IMR-90 (cell line): ENCODE measurements at regions not wholly inside any gene's neighbourhood (a gene's known extent, or its start where the extent isn't known, plus 50 kb on each side); places are given as distances from the start of the nearest gene placed in this dataset.
"Not testable (repeated sequence)": the region's sequence is repeated elsewhere in the genome, so short reads cannot be mapped to it uniquely, and the experiment has no call there.

ENCODE experiments used
- ATAC-seq: fragments of 200-7000 bp; cut with Tn5 transposase; 2 replicates; pipeline ENCODE4 v1.9.1; 2020; ENCODE audit warnings: low read depth, mild to moderate bottlenecking, moderate library complexity
- BruUV-seq: library from RNA; stranded (reverse); fragments of 400-500 nt; replicated peaks from 2 replicates; lab custom pipeline; 2021; lab: Mats Ljungman, UMichigan
- CTCF ChIA-PET: fragments of 300-600 bp; formaldehyde crosslinking; extraction: SDS; loops from one replicate; lab custom pipeline; 2021; ENCODE audit warnings: antibody characterized with exemption; lab: Yijun Ruan, JAX
- POLR2A ChIA-PET: fragments of 300-600 bp; sonication (Branson Sonifier 250); formaldehyde crosslinking; loops from one replicate; lab custom pipeline; 2022; ENCODE audit warnings: antibody characterized with exemption; ENCODE audit not compliant: unreplicated experiment; lab: Charles Lee
- DNase-seq: peaks from one replicate; pipeline ENCODE4 v3.0.0; 2013
- H2AFZ ChIP-seq: replicated peaks from 2 replicates; pipeline ENCODE3; 2013; ENCODE audit warnings: low read length, mild to moderate bottlenecking; ENCODE audit not compliant: poor library complexity
- H2AK5ac ChIP-seq: 2 replicates; pipeline ENCODE4 v1.6.1; 2013; ENCODE audit warnings: low read depth, low read length, inconsistent platforms
- H2AK9ac ChIP-seq: replicated peaks from 2 replicates; pipeline ENCODE3; 2013; ENCODE audit warnings: mild to moderate bottlenecking, low read depth, low read length, moderate library complexity; ENCODE audit not compliant: poor library complexity
- H2BK120ac ChIP-seq: 2 replicates; pipeline ENCODE4 v1.6.1; 2013; ENCODE audit warnings: low read depth, low read length, inconsistent platforms
- H2BK15ac ChIP-seq: 3 replicates; pipeline ENCODE4 v1.6.1; 2013; ENCODE audit warnings: low read depth, low read length, inconsistent platforms
- H2BK20ac ChIP-seq: 2 replicates; pipeline ENCODE4 v1.6.1; 2013; ENCODE audit warnings: low read depth, mild to moderate bottlenecking, inconsistent platforms, low read length, moderate library complexity
- H2BK5ac ChIP-seq: 2 replicates; pipeline ENCODE4 v1.6.1; 2013; ENCODE audit warnings: mild to moderate bottlenecking, low read depth, low read length, inconsistent platforms; ENCODE audit not compliant: poor library complexity, severe bottlenecking
- H3K14ac ChIP-seq: replicated peaks from 2 replicates; pipeline ENCODE4 v1.6.1; 2013; ENCODE audit warnings: low read depth, low read length, inconsistent platforms
- H3K18ac ChIP-seq: 2 replicates; pipeline ENCODE4 v1.6.1; 2013; ENCODE audit warnings: low read depth, low read length, control low read depth
- H3K23ac ChIP-seq: 2 replicates; pipeline ENCODE4 v1.6.1; 2013; ENCODE audit warnings: low read depth, low read length, inconsistent platforms
- H3K27ac ChIP-seq: 2 replicates; pipeline ENCODE4 v1.5.1; 2013; ENCODE audit warnings: mild to moderate bottlenecking, control low read depth, low read length; ENCODE audit not compliant: insufficient read depth
- H3K27me3 ChIP-seq: 2 replicates; pipeline ENCODE4 v1.6.1; 2013; ENCODE audit warnings: low read length; ENCODE audit not compliant: control insufficient read depth, insufficient read depth
- H3K36me3 ChIP-seq: 2 replicates; pipeline ENCODE4 v1.6.1; 2013; ENCODE audit warnings: low read length, mixed read lengths; ENCODE audit not compliant: control insufficient read depth, insufficient read depth
- H3K4ac ChIP-seq: 2 replicates; pipeline ENCODE4 v1.6.1; 2013; ENCODE audit warnings: low read depth, low read length, inconsistent platforms
- H3K4me1 ChIP-seq: 2 replicates; pipeline ENCODE4 v1.6.1; 2013; ENCODE audit warnings: low read length, mixed read lengths; ENCODE audit not compliant: control insufficient read depth, insufficient read depth
- H3K4me2 ChIP-seq: 2 replicates; pipeline ENCODE4 v1.6.1; 2013; ENCODE audit warnings: low read depth, mild to moderate bottlenecking, control low read depth, low read length, moderate library complexity
- H3K4me3 ChIP-seq: 2 replicates; pipeline ENCODE4 v1.5.1; 2013; ENCODE audit warnings: low read depth, mild to moderate bottlenecking, control low read depth, low read length, moderate library complexity; ENCODE audit not compliant: insufficient read depth
- H3K56ac ChIP-seq: 2 replicates; pipeline ENCODE4 v1.6.1; 2013; ENCODE audit warnings: low read length, inconsistent platforms; ENCODE audit not compliant: insufficient read depth; ENCODE audit errors: extremely low read depth
- H3K79me1 ChIP-seq, 2 experiments: 2 replicates each; pipeline ENCODE4 v1.6.1; 2013; ENCODE audit warnings: low read length in 2 of 2, inconsistent platforms in 1 of 2, low read depth in 1 of 2
- H3K9ac ChIP-seq: 2 replicates; pipeline ENCODE4 v1.6.1; 2013; ENCODE audit warnings: low read depth, low read length, control low read depth
- H3K9me1 ChIP-seq: 2 replicates; pipeline ENCODE4 v1.6.1; 2013; ENCODE audit warnings: low read length, inconsistent platforms; ENCODE audit not compliant: insufficient read depth
- H3K9me3 ChIP-seq: 2 replicates; pipeline ENCODE4 v1.6.1; 2013; ENCODE audit warnings: low read length; ENCODE audit not compliant: control insufficient read depth, insufficient read depth
- H4K20me1 ChIP-seq: 2 replicates; pipeline ENCODE4 v1.6.1; 2013; ENCODE audit warnings: low read length, inconsistent platforms; ENCODE audit not compliant: insufficient read depth
- H4K5ac ChIP-seq: 2 replicates; pipeline ENCODE4 v1.6.1; 2013; ENCODE audit warnings: mild to moderate bottlenecking, low read depth, low read length, control low read depth
- H4K8ac ChIP-seq, 2 experiments: 2 replicates each; pipeline ENCODE4 v1.6.1; 2013; ENCODE audit warnings: low read depth in 2 of 2, low read length in 2 of 2, control low read depth in 1 of 2, inconsistent platforms in 1 of 2
- H4K91ac ChIP-seq: 2 replicates; pipeline ENCODE4 v1.6.1; 2013; ENCODE audit warnings: low read depth, low read length, inconsistent platforms; ENCODE audit not compliant: insufficient read depth
- BHLHE40 ChIP-seq: fragments of 150-350 bp; IDR thresholded peaks from 2 replicates; pipeline ENCODE4 v1.6.1; 2016; ENCODE audit warnings: mild to moderate bottlenecking, low read depth, low read length
- CEBPB ChIP-seq: IDR thresholded peaks from 2 replicates; pipeline ENCODE4 v1.6.1; 2012; ENCODE audit warnings: low read depth, low read length, improper control_type of control experiment
- CTCF ChIP-seq: conservative IDR thresholded peaks from 2 replicates; pipeline ENCODE4 v1.5.1; 2012; ENCODE audit warnings: mild to moderate bottlenecking, low read depth, low read length, improper control_type of control experiment
- FOS ChIP-seq: fragments of 150-350 bp; IDR thresholded peaks from 2 replicates; pipeline ENCODE4 v1.6.1; 2016; ENCODE audit warnings: low read depth, low read length
- MAFK ChIP-seq: IDR thresholded peaks from 2 replicates; pipeline ENCODE4 v1.6.1; 2012; ENCODE audit warnings: low read depth, low read length, improper control_type of control experiment
- MAZ ChIP-seq: IDR thresholded peaks from 2 replicates; pipeline ENCODE4 v1.6.1; 2012; ENCODE audit warnings: low read depth, mild to moderate bottlenecking, low read length, improper control_type of control experiment, moderate library complexity, borderline replicate concordance
- POLR2A ChIP-seq: IDR thresholded peaks from 2 replicates; pipeline ENCODE4 v1.6.1; 2012; ENCODE audit warnings: mild to moderate bottlenecking, low read depth, low read length
- RCOR1 ChIP-seq: IDR thresholded peaks from 2 replicates; pipeline ENCODE4 v1.6.1; 2012; ENCODE audit warnings: mild to moderate bottlenecking, low read length, improper control_type of control experiment; ENCODE audit not compliant: insufficient replicate concordance
- RFX5 ChIP-seq: IDR thresholded peaks from 2 replicates; pipeline ENCODE4 v1.8.0; 2012; ENCODE audit warnings: low read depth, mild to moderate bottlenecking, low read length, moderate library complexity
- WGBS, 2 experiments: methylation state at CpG; one replicate each; pipeline versions ENCODE4 v1.1.5 to v1.1.7; 2013; ENCODE audit warnings: missing lambda C conversion rate in 2 of 2; ENCODE audit not compliant: insufficient read length in 1 of 2; ENCODE audit errors: extremely low coverage in 2 of 2; 5-methylcytosine and 5-hydroxymethylcytosine counted together
- dilution Hi-C: fragments of 300-500 bp; cut with HindIII; formaldehyde crosslinking; loops from one replicate; pipeline ENCODE4 v1.14.3; 2018; ENCODE audit warnings: low sequenced_read_pairs; ENCODE audit not compliant: unreplicated experiment
- in situ Hi-C: fragments of 300-500 bp; cut with MboI; formaldehyde crosslinking; loops from 3 replicates; pipeline ENCODE4 v1.14.3; 2019; ENCODE audit warnings: low sequenced_read_pairs, inconsistent platforms, mixed read lengths
- intact Hi-C: fragments of 100-400 bp; cut with micrococcal nuclease; formaldehyde crosslinking; loops from 2 replicates; pipeline ENCODE4 v1.10.0; 2022

GRCh38 chr18:67766930-67767329 lies 250.4 kb upstream of the DSEL start:
- Histone ChIP-seq H2BK15ac (no peak overlapping the region), H4K91ac (no peak overlapping the region), H3K4me3 (no peak overlapping the region), H4K5ac (no peak overlapping the region), H4K20me1 (no peaks in the 10 kb centered on the region), H2BK120ac (no peak overlapping the region), H3K27me3 (no peaks in the 10 kb centered on the region), H2AK9ac (no peak overlapping the region), H2AK5ac (no peak overlapping the region), H3K9me1 (no peaks in the 10 kb centered on the region), H3K36me3 (no peaks in the 10 kb centered on the region), H3K23ac (no peak overlapping the region), H3K9me3 (no peaks in the 10 kb centered on the region), H4K8ac (no peak overlapping the region), H3K4ac (no peak overlapping the region), H3K56ac (no peak overlapping the region), H3K4me2 (no peak overlapping the region), H3K14ac (no peak overlapping the region), H3K18ac (no peak overlapping the region), H2BK5ac (peak overlapping the region; percentile 76), H3K4me1 (peaks cover 7% of the 10 kb centered on the region), H3K9ac (no peak overlapping the region), H2BK20ac (peak overlapping the region; percentile 15), H3K79me1 (no peaks in the 10 kb centered on the region), H2AFZ (no peak overlapping the region), H3K27ac (no peak overlapping the region)
- DNase-seq (peak; percentile 99), ATAC-seq (peak; percentile 88)
- intact Hi-C loops (no loop called here), in situ Hi-C loops (no loop called here), dilution Hi-C loops (no loop called here)
- CTCF ChIA-PET = no interaction called here
- TF ChIP-seq MAZ = no peak
- no peak for TF ChIP-seq CTCF
- TF ChIP-seq RCOR1 = no peak
- TF ChIP-seq RFX5 = peak; percentile 63
- no peak for TF ChIP-seq POLR2A
- 0 out of 2 replicates have a peak, but pooled peaks have one; percentile 59 for TF ChIP-seq BHLHE40
- TF ChIP-seq MAFK = peak; percentile 17; the same call in 1 of the 2 replicates
- TF ChIP-seq CEBPB = peak; percentile 95
- peak; percentile 90 for TF ChIP-seq FOS
- POLR2A ChIA-PET = interaction anchor here (0.6 kb wide), 1 partner anchor 83 kb away, joined by 6 read pairs; no protein-coding TSS in a partner anchor
- no TSS peak for BruUV-seq

GRCh38 chr18:67752211-67752610 lies 235.7 kb upstream of the DSEL start:
- dilution Hi-C loops, intact Hi-C loops, H4K91ac ChIP-seq, H3K4me1 ChIP-seq, H2AK9ac ChIP-seq, H3K9me3 ChIP-seq, H4K5ac ChIP-seq, H3K14ac ChIP-seq, H2BK120ac ChIP-seq, DNase-seq, H3K27ac ChIP-seq, H3K23ac ChIP-seq, H2BK5ac ChIP-seq, H3K4me3 ChIP-seq, H3K4me2 ChIP-seq, BruUV-seq, H3K9me1 ChIP-seq, H3K27me3 ChIP-seq, H2AK5ac ChIP-seq, H2BK20ac ChIP-seq, H2BK15ac ChIP-seq, H3K36me3 ChIP-seq, H4K20me1 ChIP-seq, H3K4ac ChIP-seq, H3K9ac ChIP-seq, H2AFZ ChIP-seq, H3K18ac ChIP-seq, H3K56ac ChIP-seq, ATAC-seq, H3K79me1 ChIP-seq, POLR2A ChIA-PET, H4K8ac ChIP-seq, in situ Hi-C loops: not testable (repeated sequence)
- CTCF ChIA-PET = interaction anchor here (0.6 kb wide), 1 partner anchor 17 kb away, joined by 3 read pairs; no protein-coding TSS in a partner anchor
- WGBS, 2 experiments = no CpG with 5 or more reads among the region's 1 CpG
